Epithelial cell of esophagus (primary cell): ENCODE measurements at regions not wholly inside any gene's neighbourhood (a gene's known extent, or its start where the extent isn't known, plus 50 kb on each side); places are given as distances from the start of the nearest gene placed in this dataset.

Source experiments
- DNase-seq: peaks from one replicate; pipeline ENCODE4 v3.0.0; 2010; ENCODE audit warnings: low read depth
- H3K4me3 ChIP-seq: 2 replicates; pipeline ENCODE4 v1.5.1; 2011; ENCODE audit warnings: mild to moderate bottlenecking, low read length, control low read depth
- CTCF ChIP-seq: IDR thresholded peaks from 2 replicates; pipeline ENCODE4 v1.5.1; 2011; ENCODE audit warnings: low read depth, mild to moderate bottlenecking, low read length, control low read depth, inconsistent platforms; ENCODE audit not compliant: insufficient read depth; ENCODE audit errors: missing control alignments

- no peak for TF ChIP-seq CTCF
- DNase-seq = no peak
- no peak overlapping the region for H3K4me3 ChIP-seq
Measured at GRCh38 chr4:22055954-22056353, 107.4 kb upstream of the KCNIP4 start.

- no peak overlapping the region for H3K4me3 ChIP-seq
- TF ChIP-seq CTCF = no peak
- no peak for DNase-seq
Measured at GRCh38 chr4:22052076-22052475, 103.5 kb upstream of the KCNIP4 start.

GRCh38 chr4:22048323-22048722 lies 99.8 kb upstream of the KCNIP4 start:
- TF ChIP-seq CTCF = no peak

GRCh38 chr4:22047793-22048192 lies 99.2 kb upstream of the KCNIP4 start:
- no peak overlapping the region for H3K4me3 ChIP-seq
- no peak for DNase-seq
- no peak for TF ChIP-seq CTCF

More at GRCh38 chr4:22048323-22048722, 99.8 kb upstream of the KCNIP4 start:
- no peak overlapping the region for H3K4me3 ChIP-seq
- DNase-seq = no peak

GRCh38 chr4:22045051-22045630 lies 96.6 kb upstream of the KCNIP4 start:
- H3K4me3 ChIP-seq = no peak overlapping the region
- no peak for TF ChIP-seq CTCF
- no peak for DNase-seq

- no peak overlapping the region for H3K4me3 ChIP-seq
- DNase-seq = no peak
- TF ChIP-seq CTCF = no peak
Measured at GRCh38 chr4:22031423-22031822, 82.9 kb upstream of the KCNIP4 start.

- TF ChIP-seq CTCF = no peak
- no peak overlapping the region for H3K4me3 ChIP-seq
- DNase-seq = no peak
Measured at GRCh38 chr4:22030881-22031280, 82.3 kb upstream of the KCNIP4 start.
